Activated naive CD8-positive, alpha-beta T cell treated with anti-CD3 and anti-CD28 coated beads, Interleukin-2, amount 50 U/mL, for 16 hours (primary cell): ENCODE measurements at regions not wholly inside any gene's neighbourhood (a gene's known extent, or its start where the extent isn't known, plus 50 kb on each side); places are given as distances from the start of the nearest gene placed in this dataset.
"Not testable (repeated sequence)": the region's sequence is repeated elsewhere in the genome, so short reads cannot be mapped to it uniquely, and the experiment has no call there.

ENCODE experiments used
- DNase-seq: peaks from one replicate; pipeline ENCODE4 v3.0.0-alpha.2; 2020; ENCODE audit warnings: low read depth, low spot score

GRCh38 chr6:104676679-104677078, 183.0 kb downstream of the HACE1 start:
- DNase-seq: not testable (repeated sequence)

GRCh38 chr6:104675161-104675560, 184.6 kb downstream of the HACE1 start:
- not testable (repeated sequence) for DNase-seq

- DNase-seq: not testable (repeated sequence)
Observed at GRCh38 chr6:104673078-104673477, 186.6 kb downstream of the HACE1 start.

DNA sequence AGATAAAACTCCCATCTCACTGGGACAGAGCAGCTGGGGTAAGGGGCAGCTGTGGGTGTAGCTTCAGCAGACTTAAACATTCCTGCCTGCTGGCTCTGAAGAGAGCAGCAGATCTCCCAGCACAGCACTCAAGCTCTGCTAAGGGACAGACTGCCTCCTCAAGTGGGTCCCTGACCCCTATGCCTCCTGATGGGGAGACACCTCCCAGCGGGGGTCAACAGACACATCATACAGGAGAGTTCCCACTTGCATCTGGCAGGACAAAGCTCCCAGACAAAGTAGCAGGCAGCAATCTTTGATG, 188.2 kb downstream of the HACE1 start:
- not testable (repeated sequence) for DNase-seq

- DNase-seq: not testable (repeated sequence)
Observed at GRCh38 chr6:104670834-104671590, 188.7 kb downstream of the HACE1 start.

DNA sequence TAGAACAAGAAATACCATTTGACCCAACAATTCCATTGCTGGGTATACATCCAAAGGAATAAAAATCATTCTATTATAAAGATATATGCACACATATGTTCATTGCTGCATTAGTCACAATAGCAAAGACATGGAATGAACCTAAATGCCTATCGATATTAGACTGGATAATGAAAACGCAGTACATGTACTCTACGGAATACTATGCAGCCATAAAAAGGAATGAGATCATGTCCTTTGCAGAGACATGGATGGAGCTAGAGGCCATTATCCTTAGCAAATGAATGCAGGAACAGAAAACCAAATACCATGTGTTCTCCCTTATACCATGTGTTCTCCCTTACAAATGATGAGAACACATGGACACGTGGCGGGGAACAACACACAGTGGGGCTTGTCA, 190.2 kb downstream of the HACE1 start:
- DNase-seq: no peak

GRCh38 chr6:104656235-104656634, 203.5 kb downstream of the HACE1 start:
- DNase-seq: no peak

- no peak for DNase-seq
Observed at GRCh38 chr6:104653781-104654180, 205.9 kb downstream of the HACE1 start.

- no peak for DNase-seq
Observed at GRCh38 chr6:104648347-104648746, 211.4 kb downstream of the HACE1 start.

DNA sequence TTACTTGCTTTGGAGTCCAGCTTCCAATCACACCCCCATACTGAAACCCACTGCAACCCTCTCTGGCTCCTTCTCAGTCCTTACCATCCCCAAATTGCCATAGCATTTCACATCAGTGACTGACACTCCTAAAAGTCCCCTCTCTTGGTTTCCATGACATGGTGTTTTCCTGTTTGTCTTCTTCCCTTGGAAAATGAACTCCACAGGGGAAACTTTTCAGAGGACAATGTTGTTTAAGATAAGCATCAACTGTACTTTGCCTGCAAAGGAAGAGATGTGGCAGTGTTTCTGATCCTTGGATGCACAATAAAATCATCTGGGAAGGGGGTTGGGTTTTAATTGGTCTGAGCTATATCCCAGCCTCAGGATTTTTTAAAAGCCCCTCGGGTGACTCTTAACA, 214.9 kb downstream of the HACE1 start:
- DNase-seq: no peak

GRCh38 chr6:104642871-104643270, 216.8 kb downstream of the HACE1 start:
- DNase-seq: no peak

- no peak for DNase-seq
Observed at GRCh38 chr6:104640761-104641160, 219.0 kb downstream of the HACE1 start.

DNA sequence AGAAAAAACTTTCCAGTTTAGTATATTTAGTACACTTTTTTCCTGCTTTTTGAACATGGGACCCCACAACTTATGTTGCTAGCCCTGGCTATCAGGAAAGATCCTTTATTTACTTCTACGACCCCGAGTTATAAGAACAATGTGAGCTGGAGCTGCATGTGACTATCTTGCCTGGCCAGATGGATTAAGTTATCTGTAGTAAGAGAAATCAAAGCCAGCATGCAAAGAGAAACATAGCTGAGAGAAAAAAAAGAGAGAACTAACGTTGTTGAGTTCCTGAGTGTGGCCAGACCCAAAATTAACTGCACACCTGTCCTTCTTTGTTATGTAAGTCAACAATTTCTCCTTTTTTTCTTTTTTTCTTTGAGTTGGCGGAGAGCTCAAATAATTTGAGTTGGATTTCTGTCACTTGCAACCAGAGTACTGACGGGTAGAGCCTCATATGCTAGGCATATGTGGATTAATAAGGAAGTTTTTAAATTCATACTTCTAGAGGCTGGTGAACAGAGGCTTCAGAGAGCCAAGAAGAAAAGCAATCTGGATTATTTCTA, 219.5 kb downstream of the HACE1 start:
- no peak for DNase-seq

- DNase-seq: no peak
Observed at GRCh38 chr6:104639668-104640067, 220.1 kb downstream of the HACE1 start.

- DNase-seq: no peak
Observed at GRCh38 chr6:104638841-104639290, 220.9 kb downstream of the HACE1 start.

- no peak for DNase-seq
Observed at GRCh38 chr6:104633125-104633524, 226.6 kb downstream of the HACE1 start.

GRCh38 chr6:104632588-104632987, 227.1 kb downstream of the HACE1 start:
- no peak for DNase-seq

GRCh38 chr6:104630955-104631354, 228.8 kb downstream of the HACE1 start:
- DNase-seq: no peak

- no peak for DNase-seq
Observed at GRCh38 chr6:104630522-104630921, 229.2 kb downstream of the HACE1 start.

GRCh38 chr6:104629826-104630225, 229.9 kb downstream of the HACE1 start:
- DNase-seq: no peak

DNA sequence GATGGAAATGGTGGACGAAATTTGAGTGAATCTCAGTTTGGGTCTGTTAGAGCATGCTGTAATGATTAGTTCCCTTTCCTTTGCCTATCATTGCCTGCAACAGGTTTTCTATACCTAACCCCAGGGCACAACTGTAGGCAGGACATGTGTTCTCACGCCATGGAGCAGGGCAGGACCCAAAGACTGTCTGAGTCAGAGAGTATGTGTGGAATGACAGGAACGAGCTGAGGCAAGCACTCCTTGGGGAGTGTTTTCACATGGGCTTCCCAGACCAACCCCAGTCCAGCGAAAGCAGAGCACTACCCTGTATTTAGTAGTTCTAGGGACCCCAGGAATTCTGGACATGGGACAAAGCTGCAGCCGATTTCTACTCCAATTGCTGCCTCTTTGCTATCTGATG, 234.2 kb downstream of the HACE1 start:
- DNase-seq: no peak

DNA sequence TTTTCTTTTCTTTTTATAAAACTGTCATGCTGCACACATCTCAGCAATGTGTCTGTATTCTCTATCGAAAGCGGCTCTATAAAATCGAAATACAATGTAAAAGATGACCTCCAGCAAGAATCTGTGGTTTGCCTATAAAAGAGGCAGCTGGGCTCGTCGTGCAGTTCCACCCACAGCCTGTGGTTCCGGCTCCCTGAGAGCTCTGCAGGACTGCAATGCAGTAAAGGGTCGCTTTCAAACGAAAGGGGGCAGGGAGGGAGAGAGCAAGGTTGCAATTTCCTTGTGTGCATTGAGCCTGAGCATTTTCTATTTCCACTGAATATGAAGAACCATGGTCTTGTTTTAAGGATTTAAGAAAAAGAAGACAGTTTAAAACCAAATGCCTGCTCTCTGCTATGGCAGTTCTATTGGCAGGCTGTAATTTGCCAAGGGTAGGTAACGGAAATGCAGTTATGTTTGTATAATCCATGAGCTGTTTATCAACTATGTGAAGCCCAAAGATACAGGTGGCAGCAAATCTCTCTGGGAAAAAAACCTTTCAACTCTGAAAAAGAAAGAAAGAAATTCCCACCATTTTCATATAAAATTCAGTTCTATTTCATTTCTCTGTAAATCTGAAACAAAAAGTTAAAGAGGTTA, 236.5 kb downstream of the HACE1 start:
- no peak for DNase-seq

DNA sequence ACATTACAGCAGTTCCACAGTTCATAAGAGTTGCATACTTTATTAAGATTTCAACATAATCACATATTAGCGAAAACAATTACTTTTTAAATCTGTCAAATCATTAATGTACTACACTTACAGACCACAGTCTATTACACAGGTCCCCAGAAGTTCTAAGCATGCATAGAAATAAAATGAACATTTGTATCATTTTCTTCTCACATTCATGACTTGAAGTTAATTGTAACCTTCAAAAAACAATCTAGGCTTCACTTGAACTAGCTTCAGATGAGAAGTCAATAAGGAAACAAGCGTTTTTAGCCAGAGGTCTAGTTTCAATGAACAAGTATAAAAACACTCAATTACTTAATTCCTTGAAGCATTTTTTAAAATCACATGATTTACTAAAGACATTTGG, 238.3 kb downstream of the HACE1 start:
- DNase-seq: no peak
